WTC11 (cell line): ENCODE measurements at regions not wholly inside any gene's neighbourhood (a gene's known extent, or its start where the extent isn't known, plus 50 kb on each side); places are given as distances from the start of the nearest gene placed in this dataset.

Experiments used
- FOXJ3 ChIP-seq: sonication (generic); formaldehyde crosslinking; IDR thresholded peaks from 2 replicates; pipeline ENCODE4 v1.9.0; 2021; ENCODE audit warnings: missing genetic modification reagents, mild to moderate bottlenecking, borderline replicate concordance
- FOXP1 ChIP-seq: sonication (generic); formaldehyde crosslinking; IDR thresholded peaks from 2 replicates; pipeline ENCODE4 v1.8.0; 2022; ENCODE audit warnings: missing genetic modification reagents, mild to moderate bottlenecking, moderate library complexity, borderline replicate concordance
- GABPB1 ChIP-seq: sonication (generic); formaldehyde crosslinking; IDR thresholded peaks from 2 replicates; pipeline ENCODE4 v1.8.1; 2023; ENCODE audit warnings: mild to moderate bottlenecking, missing genetic modification reagents
- KAT7 ChIP-seq: sonication (generic); formaldehyde crosslinking; IDR thresholded peaks from 2 replicates; pipeline ENCODE4 v1.8.1; 2023; ENCODE audit warnings: missing genetic modification reagents, mild to moderate bottlenecking, borderline replicate concordance
- NFYB ChIP-seq: sonication (generic); formaldehyde crosslinking; conservative IDR thresholded peaks from 2 replicates; pipeline ENCODE4 v1.8.0; 2022; ENCODE audit warnings: low read depth, missing genetic modification reagents
- RORB ChIP-seq: fragments of 250-450 bp; sonication (Bioruptor Pico); IDR thresholded peaks from 2 replicates; pipeline ENCODE4 v1.9.0; 2021; ENCODE audit warnings: mild to moderate bottlenecking
- TF ChIP-seq, protein P1 (sequence below): sonication (generic); formaldehyde crosslinking; IDR thresholded peaks from 2 replicates; pipeline ENCODE4 v1.8.1; 2023; ENCODE audit warnings: mild to moderate bottlenecking, missing genetic modification reagents, borderline replicate concordance
- TF ChIP-seq, protein P2 (sequence below): sonication (generic); formaldehyde crosslinking; IDR thresholded peaks from 2 replicates; pipeline ENCODE4 v1.8.0; 2022; ENCODE audit warnings: mild to moderate bottlenecking, missing genetic modification reagents
- TF ChIP-seq, protein P3 (sequence below): fragments of 200-600 bp; IDR thresholded peaks from 2 replicates; pipeline ENCODE4 v1.8.0; 2022; ENCODE audit warnings: antibody characterized with exemption
- TF ChIP-seq, protein P4 (sequence below): sonication (generic); formaldehyde crosslinking; IDR thresholded peaks from 2 replicates; pipeline ENCODE4 v1.8.1; 2023; ENCODE audit warnings: mild to moderate bottlenecking, missing genetic modification reagents
- TF ChIP-seq, protein P5 (sequence below): fragments of 250-450 bp; sonication (Bioruptor Pico); IDR thresholded peaks from 2 replicates; pipeline ENCODE4 v2.1.2; 2022; ENCODE audit warnings: mild to moderate bottlenecking, moderate library complexity

DNA sequence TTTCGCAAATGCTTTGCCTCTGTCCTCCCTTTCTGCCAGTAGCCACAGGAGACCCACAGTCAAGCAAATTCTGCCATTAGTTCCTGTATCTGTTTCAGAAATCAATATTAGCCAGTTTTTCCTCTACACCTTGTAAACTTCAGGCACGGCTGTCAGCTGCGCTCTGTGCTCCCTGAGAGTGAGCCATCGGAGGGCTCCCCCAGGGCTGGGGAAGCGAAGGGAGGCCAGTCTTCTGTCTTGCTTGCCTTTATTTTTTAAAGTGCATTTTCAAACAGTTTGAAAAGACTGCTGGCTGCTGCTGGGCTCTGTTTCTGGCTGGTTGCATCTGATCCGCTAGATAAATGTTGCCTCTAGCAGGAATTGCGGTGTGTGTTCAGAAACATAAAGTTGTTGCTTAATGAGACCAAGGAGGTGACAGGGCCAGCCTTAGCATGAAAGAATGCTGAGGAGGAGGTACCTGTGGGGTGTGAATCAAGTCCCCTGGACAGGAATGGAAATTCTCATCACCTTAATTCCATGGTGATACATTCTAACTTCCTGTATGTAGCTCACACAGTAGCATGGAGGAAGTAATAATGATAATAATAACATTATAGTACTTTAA is 421.7 kb upstream of the KIF2A start:
- TF ChIP-seq, protein P1, sequence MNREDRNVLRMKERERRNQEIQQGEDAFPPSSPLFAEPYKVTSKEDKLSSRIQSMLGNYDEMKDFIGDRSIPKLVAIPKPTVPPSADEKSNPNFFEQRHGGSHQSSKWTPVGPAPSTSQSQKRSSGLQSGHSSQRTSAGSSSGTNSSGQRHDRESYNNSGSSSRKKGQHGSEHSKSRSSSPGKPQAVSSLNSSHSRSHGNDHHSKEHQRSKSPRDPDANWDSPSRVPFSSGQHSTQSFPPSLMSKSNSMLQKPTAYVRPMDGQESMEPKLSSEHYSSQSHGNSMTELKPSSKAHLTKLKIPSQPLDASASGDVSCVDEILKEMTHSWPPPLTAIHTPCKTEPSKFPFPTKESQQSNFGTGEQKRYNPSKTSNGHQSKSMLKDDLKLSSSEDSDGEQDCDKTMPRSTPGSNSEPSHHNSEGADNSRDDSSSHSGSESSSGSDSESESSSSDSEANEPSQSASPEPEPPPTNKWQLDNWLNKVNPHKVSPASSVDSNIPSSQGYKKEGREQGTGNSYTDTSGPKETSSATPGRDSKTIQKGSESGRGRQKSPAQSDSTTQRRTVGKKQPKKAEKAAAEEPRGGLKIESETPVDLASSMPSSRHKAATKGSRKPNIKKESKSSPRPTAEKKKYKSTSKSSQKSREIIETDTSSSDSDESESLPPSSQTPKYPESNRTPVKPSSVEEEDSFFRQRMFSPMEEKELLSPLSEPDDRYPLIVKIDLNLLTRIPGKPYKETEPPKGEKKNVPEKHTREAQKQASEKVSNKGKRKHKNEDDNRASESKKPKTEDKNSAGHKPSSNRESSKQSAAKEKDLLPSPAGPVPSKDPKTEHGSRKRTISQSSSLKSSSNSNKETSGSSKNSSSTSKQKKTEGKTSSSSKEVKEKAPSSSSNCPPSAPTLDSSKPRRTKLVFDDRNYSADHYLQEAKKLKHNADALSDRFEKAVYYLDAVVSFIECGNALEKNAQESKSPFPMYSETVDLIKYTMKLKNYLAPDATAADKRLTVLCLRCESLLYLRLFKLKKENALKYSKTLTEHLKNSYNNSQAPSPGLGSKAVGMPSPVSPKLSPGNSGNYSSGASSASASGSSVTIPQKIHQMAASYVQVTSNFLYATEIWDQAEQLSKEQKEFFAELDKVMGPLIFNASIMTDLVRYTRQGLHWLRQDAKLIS (CRISPR knock-in tag), result no peak
- TF ChIP-seq NFYB (CRISPR knock-in tag) (no peak), FOXJ3 (CRISPR knock-in tag) (no peak), FOXP1 (CRISPR knock-in tag) (no peak), GABPB1 (CRISPR knock-in tag) (no peak), RORB (CRISPR knock-in tag) (no peak), KAT7 (CRISPR knock-in tag) (no peak)
- TF ChIP-seq, protein P2, sequence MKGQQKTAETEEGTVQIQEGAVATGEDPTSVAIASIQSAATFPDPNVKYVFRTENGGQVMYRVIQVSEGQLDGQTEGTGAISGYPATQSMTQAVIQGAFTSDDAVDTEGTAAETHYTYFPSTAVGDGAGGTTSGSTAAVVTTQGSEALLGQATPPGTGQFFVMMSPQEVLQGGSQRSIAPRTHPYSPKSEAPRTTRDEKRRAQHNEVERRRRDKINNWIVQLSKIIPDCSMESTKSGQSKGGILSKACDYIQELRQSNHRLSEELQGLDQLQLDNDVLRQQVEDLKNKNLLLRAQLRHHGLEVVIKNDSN (CRISPR knock-in tag), result no peak
- TF ChIP-seq, protein P3, sequence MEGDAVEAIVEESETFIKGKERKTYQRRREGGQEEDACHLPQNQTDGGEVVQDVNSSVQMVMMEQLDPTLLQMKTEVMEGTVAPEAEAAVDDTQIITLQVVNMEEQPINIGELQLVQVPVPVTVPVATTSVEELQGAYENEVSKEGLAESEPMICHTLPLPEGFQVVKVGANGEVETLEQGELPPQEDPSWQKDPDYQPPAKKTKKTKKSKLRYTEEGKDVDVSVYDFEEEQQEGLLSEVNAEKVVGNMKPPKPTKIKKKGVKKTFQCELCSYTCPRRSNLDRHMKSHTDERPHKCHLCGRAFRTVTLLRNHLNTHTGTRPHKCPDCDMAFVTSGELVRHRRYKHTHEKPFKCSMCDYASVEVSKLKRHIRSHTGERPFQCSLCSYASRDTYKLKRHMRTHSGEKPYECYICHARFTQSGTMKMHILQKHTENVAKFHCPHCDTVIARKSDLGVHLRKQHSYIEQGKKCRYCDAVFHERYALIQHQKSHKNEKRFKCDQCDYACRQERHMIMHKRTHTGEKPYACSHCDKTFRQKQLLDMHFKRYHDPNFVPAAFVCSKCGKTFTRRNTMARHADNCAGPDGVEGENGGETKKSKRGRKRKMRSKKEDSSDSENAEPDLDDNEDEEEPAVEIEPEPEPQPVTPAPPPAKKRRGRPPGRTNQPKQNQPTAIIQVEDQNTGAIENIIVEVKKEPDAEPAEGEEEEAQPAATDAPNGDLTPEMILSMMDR, result no peak
- TF ChIP-seq, protein P4, sequence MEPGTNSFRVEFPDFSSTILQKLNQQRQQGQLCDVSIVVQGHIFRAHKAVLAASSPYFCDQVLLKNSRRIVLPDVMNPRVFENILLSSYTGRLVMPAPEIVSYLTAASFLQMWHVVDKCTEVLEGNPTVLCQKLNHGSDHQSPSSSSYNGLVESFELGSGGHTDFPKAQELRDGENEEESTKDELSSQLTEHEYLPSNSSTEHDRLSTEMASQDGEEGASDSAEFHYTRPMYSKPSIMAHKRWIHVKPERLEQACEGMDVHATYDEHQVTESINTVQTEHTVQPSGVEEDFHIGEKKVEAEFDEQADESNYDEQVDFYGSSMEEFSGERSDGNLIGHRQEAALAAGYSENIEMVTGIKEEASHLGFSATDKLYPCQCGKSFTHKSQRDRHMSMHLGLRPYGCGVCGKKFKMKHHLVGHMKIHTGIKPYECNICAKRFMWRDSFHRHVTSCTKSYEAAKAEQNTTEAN (CRISPR knock-in tag), result no peak
- TF ChIP-seq, protein P5, sequence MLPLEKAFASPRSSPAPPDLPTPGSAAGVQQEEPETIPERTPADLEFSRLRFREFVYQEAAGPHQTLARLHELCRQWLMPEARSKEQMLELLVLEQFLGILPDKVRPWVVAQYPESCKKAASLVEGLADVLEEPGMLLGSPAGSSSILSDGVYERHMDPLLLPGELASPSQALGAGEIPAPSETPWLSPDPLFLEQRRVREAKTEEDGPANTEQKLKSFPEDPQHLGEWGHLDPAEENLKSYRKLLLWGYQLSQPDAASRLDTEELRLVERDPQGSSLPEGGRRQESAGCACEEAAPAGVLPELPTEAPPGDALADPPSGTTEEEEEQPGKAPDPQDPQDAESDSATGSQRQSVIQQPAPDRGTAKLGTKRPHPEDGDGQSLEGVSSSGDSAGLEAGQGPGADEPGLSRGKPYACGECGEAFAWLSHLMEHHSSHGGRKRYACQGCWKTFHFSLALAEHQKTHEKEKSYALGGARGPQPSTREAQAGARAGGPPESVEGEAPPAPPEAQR, result no peak
